OCI-LY7 (cell line): ENCODE measurements at regions not wholly inside any gene's neighbourhood (a gene's known extent, or its start where the extent isn't known, plus 50 kb on each side); places are given as distances from the start of the nearest gene placed in this dataset.

ENCODE experiments used
- EZH2phosphoT487 ChIP-seq: fragments of 200-600 bp; sonication (generic); IDR thresholded peaks from 2 replicates; pipeline ENCODE4 v1.6.1; 2018; ENCODE audit warnings: low read depth, borderline replicate concordance, mild to moderate bottlenecking, mixed run types, antibody characterized with exemption, low read length, moderate library complexity, mixed read lengths
- TF ChIP-seq, protein P1 (sequence below): fragments of 200-600 bp; sonication (generic); conservative IDR thresholded peaks from 2 replicates; pipeline ENCODE4 v1.5.1; 2014; ENCODE audit warnings: mild to moderate bottlenecking, antibody characterized with exemption, low read length, moderate library complexity, mixed read lengths

DNA sequence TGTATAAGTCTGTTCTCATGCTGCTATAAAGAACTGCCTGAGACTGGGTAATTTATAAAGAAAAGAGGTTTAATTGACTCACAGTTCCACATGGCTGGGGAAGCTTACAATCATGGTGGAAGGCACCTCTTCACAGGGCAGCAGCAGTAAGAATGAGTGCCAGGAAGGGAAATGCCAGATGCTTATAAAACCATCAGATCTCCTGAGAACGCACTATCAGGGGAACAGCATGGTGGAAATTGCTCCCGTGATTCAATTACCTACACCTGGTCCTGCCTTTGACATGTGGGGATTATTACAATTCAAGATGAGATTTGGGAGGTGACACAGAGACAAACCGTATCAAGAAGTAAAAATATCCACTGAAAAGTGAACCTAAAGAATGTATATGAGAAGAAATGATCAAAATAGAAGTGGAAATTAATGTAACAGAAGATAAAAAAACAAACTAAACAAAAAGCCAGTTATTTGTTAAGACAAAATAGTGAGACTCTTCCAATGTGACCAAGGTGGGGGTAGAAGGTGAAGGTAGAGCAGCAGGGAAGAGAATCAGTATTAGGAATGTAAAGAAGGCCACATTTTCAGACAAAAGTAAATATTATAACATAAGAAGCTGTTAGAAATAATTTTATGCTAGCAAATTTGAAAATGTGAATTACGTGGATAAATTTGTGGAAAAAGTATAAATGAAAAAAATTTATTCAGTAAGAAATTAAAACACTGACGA is 372.9 kb downstream of the NKX6-1 start:
- TF ChIP-seq, protein P1, sequence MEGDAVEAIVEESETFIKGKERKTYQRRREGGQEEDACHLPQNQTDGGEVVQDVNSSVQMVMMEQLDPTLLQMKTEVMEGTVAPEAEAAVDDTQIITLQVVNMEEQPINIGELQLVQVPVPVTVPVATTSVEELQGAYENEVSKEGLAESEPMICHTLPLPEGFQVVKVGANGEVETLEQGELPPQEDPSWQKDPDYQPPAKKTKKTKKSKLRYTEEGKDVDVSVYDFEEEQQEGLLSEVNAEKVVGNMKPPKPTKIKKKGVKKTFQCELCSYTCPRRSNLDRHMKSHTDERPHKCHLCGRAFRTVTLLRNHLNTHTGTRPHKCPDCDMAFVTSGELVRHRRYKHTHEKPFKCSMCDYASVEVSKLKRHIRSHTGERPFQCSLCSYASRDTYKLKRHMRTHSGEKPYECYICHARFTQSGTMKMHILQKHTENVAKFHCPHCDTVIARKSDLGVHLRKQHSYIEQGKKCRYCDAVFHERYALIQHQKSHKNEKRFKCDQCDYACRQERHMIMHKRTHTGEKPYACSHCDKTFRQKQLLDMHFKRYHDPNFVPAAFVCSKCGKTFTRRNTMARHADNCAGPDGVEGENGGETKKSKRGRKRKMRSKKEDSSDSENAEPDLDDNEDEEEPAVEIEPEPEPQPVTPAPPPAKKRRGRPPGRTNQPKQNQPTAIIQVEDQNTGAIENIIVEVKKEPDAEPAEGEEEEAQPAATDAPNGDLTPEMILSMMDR, result no peak
- TF ChIP-seq EZH2phosphoT487, result no peak
